ENCODE measurements at regions not wholly inside any gene's neighbourhood (a gene's known extent, or its start where the extent isn't known, plus 50 kb on each side); places are given as distances from the start of the nearest gene placed in this dataset.
"Not testable (repeated sequence)": the region's sequence is repeated elsewhere in the genome, so short reads cannot be mapped to it uniquely, and the experiment has no call there.

DNA sequence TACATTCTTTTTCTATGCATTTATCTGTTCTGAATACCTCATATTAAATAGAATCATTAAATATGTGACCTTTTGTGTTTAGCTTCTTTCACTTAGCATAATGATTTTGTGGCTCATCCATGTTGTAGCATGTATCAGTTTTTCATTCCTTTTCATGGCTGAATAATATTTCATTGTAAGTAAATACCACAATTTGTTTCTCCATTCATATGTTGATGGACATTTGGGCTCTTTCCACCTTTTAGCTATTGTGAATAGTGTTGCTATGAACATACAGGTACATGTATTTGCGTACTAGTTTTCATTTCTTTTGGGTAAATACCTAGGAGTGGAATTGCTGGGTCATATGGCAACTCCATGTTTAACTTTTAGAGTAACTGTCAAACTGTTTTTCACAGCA lies 85.1 kb downstream of the GNL3L start:
- DNase-seq (ENCODE audit: low read depth in 2 of 2) = no peak

DNA sequence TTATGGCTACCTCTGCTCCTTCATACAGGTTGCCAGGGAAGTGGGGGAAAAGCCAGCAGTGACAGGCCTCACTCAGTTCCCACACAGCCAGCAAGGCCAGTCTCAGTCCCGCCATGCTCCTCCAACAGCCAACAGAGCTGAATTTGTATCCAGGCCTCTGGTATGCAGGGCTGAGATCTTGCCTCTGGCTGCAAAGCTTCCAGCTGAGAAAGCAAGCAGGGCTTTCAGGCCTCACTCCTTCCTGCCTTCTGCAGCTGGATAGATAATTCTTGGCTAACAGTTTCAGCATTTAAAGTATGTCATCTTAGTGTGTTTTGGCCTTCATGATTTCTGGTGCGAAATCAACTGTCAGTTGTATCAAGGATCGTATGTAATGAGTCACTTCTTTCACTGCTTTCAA lies 103.6 kb downstream of the GNL3L start:
- DNase-seq (ENCODE audit: low read depth in 2 of 2) = no peak

DNA sequence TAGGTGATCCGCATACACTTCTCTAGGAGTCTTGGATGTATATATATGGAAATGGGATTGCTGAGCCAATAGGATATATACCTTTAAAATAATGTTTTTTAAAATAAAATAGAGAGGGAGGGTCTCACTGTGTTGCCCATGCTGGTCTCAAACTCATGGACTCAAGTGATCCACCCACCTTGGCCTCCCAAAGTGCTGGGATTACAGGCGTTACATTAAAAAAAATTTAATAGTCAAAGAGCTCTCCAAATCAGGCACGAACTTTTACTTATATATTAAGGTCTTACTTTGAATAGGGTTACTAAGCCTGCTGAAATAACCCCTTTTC lies 109.0 kb downstream of the GNL3L start:
- DNase-seq (ENCODE audit: low read depth in 2 of 2) = no peak

DNA sequence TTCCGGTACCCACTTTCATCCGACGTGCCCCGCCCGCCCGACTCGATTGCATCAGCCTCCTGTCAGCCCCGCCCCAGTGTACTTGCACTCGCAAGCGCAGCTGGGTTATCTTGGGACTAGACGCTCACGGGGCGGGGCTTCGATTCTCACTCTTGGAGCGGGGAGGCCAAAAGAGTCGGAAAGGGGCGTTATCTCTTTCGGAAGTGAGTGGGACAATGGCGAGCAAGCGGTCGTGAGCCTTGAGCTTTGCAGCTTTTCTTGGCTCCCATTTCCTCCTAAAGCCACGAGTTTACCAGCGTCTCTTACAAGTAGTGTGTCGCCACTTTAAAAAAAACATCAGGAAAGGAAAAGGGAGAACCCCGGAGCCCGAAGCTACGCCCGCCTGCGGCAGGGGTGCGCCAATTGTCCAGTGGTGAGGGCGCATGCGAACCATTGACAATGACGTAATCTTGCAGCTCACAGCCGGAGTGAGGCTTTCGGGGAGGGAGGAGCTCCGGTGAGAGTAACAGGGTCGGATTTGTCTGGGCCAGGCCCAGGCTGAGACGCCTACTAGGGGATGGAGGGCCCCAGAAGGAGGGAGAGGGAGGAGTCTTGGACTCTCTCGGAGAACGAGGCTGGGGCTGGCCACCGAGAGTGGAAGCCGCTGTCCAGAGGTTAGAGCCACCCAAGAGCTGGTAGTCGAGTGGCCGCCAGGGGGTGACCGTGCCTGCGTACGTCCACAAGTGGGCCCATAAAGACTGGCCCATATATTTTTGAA lies 109.5 kb downstream of the GNL3L start:
- DNase-seq (ENCODE audit: low read depth in 2 of 2) = peak; percentile 91 to 97

DNA sequence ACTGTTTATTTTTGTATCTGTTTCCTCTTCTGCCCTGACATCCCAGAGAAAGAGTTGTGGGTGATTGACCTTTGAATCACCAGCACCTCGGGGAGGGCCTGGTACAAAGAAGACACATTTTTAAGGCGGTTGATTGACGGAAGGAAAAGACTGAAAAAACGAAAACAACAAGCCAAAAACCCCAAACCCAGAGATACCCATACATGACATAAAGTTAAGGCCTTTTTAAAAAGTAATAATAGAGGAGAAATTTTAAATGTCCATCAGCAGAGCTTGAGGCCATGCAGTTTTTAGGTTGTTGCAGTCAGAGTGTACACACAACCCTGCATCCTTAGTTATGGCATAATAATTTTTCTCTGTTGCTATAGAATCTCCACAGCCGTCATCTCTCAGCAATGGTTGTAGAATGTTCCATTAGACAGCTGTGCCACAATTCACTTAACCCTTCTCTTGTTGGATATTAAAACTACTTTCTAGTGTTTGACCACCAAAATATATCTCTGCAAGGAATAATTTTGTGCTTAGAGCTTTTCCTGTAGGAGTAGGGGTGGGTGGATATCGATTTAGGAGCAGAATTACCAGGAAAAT lies 110.2 kb downstream of the GNL3L start:
- peak in 1 of 2 donors; percentile 15 for DNase-seq (ENCODE audit: low read depth in 2 of 2)

DNA sequence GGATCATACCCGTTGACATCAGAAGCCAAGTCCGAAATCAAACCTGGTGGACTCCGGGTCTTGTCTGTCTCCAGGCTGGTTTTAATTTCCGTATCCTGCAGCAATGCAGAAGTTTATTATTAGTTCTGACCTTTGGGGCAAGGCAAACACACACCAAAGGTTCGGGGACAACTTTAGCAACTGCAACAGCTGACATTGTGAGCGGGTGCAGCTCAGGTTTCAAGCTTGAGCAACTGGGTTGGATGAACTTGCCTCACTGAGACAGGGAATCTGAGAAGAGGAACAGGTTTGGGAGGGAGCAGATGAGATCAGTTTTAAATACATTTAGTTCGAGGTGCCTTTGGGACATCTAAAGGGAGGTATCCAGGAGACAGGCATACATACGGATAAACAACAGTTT lies 110.7 kb downstream of the GNL3L start:
- no peak for DNase-seq (ENCODE audit: low read depth in 2 of 2)

DNA sequence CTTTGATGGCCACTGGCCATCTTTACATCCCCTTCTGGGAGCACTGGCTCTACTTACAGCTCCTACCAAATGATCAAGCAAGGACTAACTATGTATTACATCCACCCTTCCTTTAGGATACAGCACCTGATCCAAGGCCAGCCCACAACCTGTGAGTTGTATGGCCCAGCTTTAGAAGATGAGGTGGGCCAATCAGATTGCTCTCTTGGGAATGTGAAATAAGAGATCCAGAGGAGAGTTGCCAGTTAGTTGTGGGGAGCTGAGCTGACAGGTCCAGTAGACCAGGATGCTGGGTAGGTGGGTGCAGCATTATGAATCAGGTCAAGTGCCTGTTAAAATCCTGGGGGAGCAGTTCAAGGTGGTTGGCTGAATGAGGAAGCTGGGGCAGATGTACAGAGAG lies 111.5 kb downstream of the GNL3L start:
- no peak for DNase-seq (ENCODE audit: low read depth in 2 of 2)

DNA sequence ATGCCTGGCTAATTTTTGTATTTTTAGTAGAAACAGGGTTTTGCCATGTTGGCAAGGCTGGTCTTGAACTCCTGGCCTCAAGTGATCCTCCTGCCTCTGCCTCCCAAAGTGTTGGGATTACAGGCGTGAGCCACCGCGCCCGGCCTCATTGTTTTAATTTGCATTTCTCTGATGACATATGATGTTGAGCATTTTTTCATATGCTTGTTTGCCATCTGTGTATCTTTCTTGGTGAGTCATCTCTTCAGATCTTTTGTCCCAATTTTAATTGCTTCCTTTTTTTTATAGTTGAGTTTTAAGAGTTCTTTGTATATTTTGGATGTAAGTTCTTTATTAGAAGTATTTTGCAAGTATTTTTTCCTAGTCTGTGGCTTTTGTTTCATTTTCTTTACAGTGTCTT lies 117.6 kb downstream of the GNL3L start:
- not testable (repeated sequence) for DNase-seq (ENCODE audit: low read depth in 2 of 2)

DNA sequence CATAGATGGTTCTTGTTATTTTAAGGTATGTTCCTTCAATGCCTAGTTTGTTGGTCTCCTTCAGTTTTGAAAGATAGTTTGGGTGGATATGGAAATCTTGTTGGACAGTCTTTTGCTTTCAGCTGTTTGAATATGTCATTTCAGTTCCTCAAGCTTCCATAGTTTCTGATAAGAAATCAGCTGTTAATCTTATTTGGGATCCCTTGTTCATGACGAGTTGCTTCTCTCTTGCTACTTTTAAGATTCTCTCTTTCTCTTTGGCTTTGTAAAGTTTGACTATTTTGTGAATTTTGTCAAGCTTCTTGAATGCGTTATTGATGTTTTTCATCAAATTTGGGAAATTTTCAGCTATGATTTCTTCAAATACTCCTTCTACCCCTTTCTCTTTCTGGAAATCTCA lies 129.5 kb downstream of the GNL3L start:
- no peak for DNase-seq (ENCODE audit: low read depth in 2 of 2)

DNA sequence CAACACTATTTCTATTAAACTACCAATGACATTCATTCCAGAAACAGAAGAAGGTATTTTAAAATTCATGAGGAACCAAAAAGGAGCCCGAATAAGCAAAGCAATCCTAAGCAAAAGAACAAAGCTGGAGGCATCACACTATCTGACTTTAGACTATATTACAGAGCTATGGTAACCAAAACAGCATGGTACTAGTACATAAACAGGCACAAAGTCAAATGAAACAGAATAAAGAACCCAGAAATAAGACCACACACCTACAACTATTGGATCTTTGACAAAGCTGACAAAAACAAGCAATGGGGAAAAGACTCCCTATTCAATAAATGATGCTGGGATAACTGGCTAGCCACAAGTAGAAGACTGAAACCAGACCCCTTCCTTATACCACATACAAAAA lies 122.3 kb downstream of the ITIH6 start:
- no peak for DNase-seq (ENCODE audit: low read depth in 2 of 2)

DNA sequence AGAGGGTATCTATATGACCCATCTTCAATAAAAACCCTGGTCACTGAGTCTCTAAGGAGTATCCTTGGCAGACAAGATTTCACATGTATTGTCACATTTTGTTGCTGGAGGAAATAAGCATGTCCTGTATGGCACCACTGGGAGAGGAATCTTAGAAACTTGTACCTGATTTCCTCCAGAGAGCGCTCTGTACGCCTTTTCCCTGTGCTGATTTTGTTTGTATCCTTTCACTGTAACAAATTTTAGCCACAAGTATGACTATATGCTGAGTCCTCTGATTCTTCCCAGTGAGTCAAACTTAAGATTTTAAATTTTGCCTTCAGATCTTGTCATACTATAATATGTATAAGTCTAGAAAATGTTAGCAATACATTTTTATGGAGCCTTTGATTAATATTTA lies 102.8 kb downstream of the ITIH6 start:
- no peak for DNase-seq (ENCODE audit: low read depth in 2 of 2)

DNA sequence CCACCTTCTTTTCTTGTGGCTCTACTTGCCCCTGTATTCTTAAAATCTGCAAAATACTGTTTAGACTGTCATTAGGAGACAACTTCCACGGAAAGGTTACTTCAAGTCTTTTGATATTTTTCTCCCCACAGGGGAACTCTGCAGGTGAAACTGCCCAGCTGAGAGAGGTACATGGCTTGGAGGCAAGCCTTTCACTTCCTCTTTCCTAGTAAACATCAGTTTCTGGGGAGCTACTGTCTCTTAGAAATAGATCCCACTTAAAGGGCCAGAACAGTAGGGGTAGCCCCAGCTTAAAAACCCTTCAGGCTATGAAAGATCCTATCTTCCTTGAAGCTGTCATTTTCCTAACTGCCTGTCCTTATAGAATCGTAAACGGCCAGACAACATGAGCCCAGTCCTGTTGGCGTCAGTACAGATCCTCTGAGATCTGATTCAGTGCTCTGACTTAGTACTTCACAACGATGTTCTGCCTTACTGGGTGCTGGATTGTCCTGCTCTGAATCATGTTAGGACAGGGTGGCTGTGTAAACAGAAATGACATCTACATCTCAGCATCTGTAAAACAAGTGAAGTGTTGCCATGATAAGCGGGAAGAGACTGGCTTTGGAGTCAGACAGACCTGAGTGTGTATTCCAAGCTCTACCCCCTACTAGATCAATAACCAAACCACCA lies 102.1 kb downstream of the ITIH6 start:
- no peak for DNase-seq (ENCODE audit: low read depth in 2 of 2)
